ENCODE measurements at regions not wholly inside any gene's neighbourhood (a gene's known extent, or its start where the extent isn't known, plus 50 kb on each side); places are given as distances from the start of the nearest gene placed in this dataset.

- Histone ChIP-seq H3K4me1 (ENCODE audit: low read depth) (no peaks in the 10 kb centered on the region), H3K36me3 (ENCODE audit: low read depth) (no peaks in the 10 kb centered on the region), H3K4me3 (no peak overlapping the region), H3K9me3 (no peaks in the 10 kb centered on the region)
- DNase-seq (no peak), ATAC-seq (no peak)
- TF ChIP-seq, protein P1, sequence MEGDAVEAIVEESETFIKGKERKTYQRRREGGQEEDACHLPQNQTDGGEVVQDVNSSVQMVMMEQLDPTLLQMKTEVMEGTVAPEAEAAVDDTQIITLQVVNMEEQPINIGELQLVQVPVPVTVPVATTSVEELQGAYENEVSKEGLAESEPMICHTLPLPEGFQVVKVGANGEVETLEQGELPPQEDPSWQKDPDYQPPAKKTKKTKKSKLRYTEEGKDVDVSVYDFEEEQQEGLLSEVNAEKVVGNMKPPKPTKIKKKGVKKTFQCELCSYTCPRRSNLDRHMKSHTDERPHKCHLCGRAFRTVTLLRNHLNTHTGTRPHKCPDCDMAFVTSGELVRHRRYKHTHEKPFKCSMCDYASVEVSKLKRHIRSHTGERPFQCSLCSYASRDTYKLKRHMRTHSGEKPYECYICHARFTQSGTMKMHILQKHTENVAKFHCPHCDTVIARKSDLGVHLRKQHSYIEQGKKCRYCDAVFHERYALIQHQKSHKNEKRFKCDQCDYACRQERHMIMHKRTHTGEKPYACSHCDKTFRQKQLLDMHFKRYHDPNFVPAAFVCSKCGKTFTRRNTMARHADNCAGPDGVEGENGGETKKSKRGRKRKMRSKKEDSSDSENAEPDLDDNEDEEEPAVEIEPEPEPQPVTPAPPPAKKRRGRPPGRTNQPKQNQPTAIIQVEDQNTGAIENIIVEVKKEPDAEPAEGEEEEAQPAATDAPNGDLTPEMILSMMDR (IDR thresholded peaks at IDR 0.05) = no peak
- intact Hi-C loops (cut with DNase I, micrococcal nuclease) = no loop called here
Measured at GRCh38 chr5:88459971-88460370, 191.3 kb upstream of the TMEM161B start.

- no peaks in the 10 kb centered on the region for H3K9me3 ChIP-seq
- H3K4me1 ChIP-seq (ENCODE audit: low read depth) = no peaks in the 10 kb centered on the region
- TF ChIP-seq, protein P1 (IDR thresholded peaks at IDR 0.05) = no peak
- no peaks in the 10 kb centered on the region for H3K36me3 ChIP-seq (ENCODE audit: low read depth)
- H3K4me3 ChIP-seq = no peak overlapping the region
- ATAC-seq = no peak
- no peak for DNase-seq
- intact Hi-C loops (cut with DNase I, micrococcal nuclease) = no loop called here
Measured at GRCh38 chr5:88452820-88453219, 184.2 kb upstream of the TMEM161B start.

GRCh38 chr5:88450239-88450638 lies 181.6 kb upstream of the TMEM161B start:
- intact Hi-C loops (cut with DNase I, micrococcal nuclease) = no loop called here

DNA sequence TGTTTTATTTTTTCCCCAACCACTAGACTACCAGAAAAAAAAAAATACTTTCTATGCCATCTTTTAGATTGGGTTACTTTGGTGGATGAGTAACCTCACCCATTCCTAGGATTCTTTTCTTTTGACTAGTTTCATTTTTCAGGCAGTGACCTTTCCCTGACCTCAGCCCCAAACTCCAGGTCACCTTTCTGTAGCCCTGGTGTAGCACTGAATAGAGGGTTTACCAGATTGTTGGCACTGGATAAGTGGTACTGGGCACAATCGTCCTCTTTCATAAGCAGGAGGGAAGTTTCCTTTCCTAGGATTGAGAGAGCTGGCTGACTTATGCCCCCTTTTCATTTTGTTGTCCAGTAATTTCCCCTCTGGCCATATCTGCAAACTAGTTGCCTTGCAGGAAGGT lies 169.4 kb upstream of the TMEM161B start:
- TF ChIP-seq, protein P1 (IDR thresholded peaks at IDR 0.05) = no peak
- Histone ChIP-seq H3K9me3 (no peaks in the 10 kb centered on the region), H3K36me3 (ENCODE audit: low read depth) (no peaks in the 10 kb centered on the region), H3K4me3 (no peak overlapping the region), H3K4me1 (ENCODE audit: low read depth) (no peaks in the 10 kb centered on the region)
- DNase-seq = no peak
- intact Hi-C loops (cut with DNase I, micrococcal nuclease) = no loop called here
- ATAC-seq = no peak

More at GRCh38 chr5:88450239-88450638, 181.6 kb upstream of the TMEM161B start:
- TF ChIP-seq, protein P1 (IDR thresholded peaks at IDR 0.05) = no peak
- no peaks in the 10 kb centered on the region for H3K4me1 ChIP-seq (ENCODE audit: low read depth)
- no peak overlapping the region for H3K4me3 ChIP-seq
- no peaks in the 10 kb centered on the region for H3K36me3 ChIP-seq (ENCODE audit: low read depth)
- no peaks in the 10 kb centered on the region for H3K9me3 ChIP-seq
- ATAC-seq = no peak
- DNase-seq = no peak

- no peaks in the 10 kb centered on the region for H3K36me3 ChIP-seq (ENCODE audit: low read depth)
- no peaks in the 10 kb centered on the region for H3K4me1 ChIP-seq (ENCODE audit: low read depth)
- no peaks in the 10 kb centered on the region for H3K9me3 ChIP-seq
- no peak overlapping the region for H3K4me3 ChIP-seq
- DNase-seq (no peak), ATAC-seq (no peak)
- intact Hi-C loops (cut with DNase I, micrococcal nuclease) = no loop called here
- TF ChIP-seq, protein P1 (IDR thresholded peaks at IDR 0.05) = no peak
Measured at GRCh38 chr5:88436290-88436689, 167.6 kb upstream of the TMEM161B start.

GRCh38 chr5:88428633-88429032 lies 160.0 kb upstream of the TMEM161B start:
- ATAC-seq (no peak), DNase-seq (no peak)
- H3K9me3 ChIP-seq = no peaks in the 10 kb centered on the region
- TF ChIP-seq, protein P1 (IDR thresholded peaks at IDR 0.05) = no peak
- H3K4me1 ChIP-seq (ENCODE audit: low read depth) = no peaks in the 10 kb centered on the region
- intact Hi-C loops (cut with DNase I, micrococcal nuclease) = no loop called here
- no peak overlapping the region for H3K4me3 ChIP-seq
- no peaks in the 10 kb centered on the region for H3K36me3 ChIP-seq (ENCODE audit: low read depth)
